ENCODE measurements at regions not wholly inside any gene's neighbourhood (a gene's known extent, or its start where the extent isn't known, plus 50 kb on each side); places are given as distances from the start of the nearest gene placed in this dataset.
A peak's percentile ranks its signal among the peaks of the same experiment; 100 is the strongest.
"Not testable (repeated sequence)": the region's sequence is repeated elsewhere in the genome, so short reads cannot be mapped to it uniquely, and the experiment has no call there.

DNA sequence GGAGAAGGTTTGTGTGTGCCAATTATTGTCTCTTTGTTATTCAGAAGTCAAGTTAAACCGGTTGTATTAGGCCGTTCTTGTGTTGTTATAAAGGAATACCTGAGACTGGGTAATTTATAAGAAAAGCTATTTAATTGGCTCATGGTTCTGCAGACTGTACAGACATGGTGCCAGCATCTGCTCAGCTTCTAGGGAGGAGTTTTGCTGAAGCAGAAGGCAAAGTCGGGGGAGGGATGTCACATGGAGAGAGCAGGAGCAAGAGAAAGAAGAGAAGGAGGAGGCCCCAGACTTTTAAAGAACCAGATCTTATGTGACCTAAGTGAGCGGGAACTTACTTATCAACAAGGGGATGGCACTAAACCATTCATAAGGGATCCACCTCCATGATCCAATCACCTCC lies 349.3 kb upstream of the PCDH18 start:
- no peaks in the 10 kb centered on the region for H3K4me1 ChIP-seq (ENCODE audit: control insufficient read depth in 2 of 3, insufficient read depth in 2 of 3, low read depth in 1 of 3, low read length in 3 of 3)
- intact Hi-C loops (cut with DNase I): no loop called here
- no peak overlapping the region for H3K4me3 ChIP-seq (ENCODE audit: low read length in 3 of 3)
- H3K27me3 ChIP-seq (ENCODE audit: control insufficient read depth, insufficient read depth, low read length): no peaks in the 10 kb centered on the region
- FAIRE-seq (no peak), DNase-seq (no peak)
- H3K9me3 ChIP-seq (ENCODE audit: control insufficient read depth in 2 of 3, insufficient read depth in 1 of 3, low read length in 3 of 3): no peaks in the 10 kb centered on the region
- no peaks in the 10 kb centered on the region for H3K36me3 ChIP-seq (ENCODE audit: control insufficient read depth in 2 of 3, insufficient read depth in 3 of 3, low read length in 3 of 3)
- TF ChIP-seq, protein P1, sequence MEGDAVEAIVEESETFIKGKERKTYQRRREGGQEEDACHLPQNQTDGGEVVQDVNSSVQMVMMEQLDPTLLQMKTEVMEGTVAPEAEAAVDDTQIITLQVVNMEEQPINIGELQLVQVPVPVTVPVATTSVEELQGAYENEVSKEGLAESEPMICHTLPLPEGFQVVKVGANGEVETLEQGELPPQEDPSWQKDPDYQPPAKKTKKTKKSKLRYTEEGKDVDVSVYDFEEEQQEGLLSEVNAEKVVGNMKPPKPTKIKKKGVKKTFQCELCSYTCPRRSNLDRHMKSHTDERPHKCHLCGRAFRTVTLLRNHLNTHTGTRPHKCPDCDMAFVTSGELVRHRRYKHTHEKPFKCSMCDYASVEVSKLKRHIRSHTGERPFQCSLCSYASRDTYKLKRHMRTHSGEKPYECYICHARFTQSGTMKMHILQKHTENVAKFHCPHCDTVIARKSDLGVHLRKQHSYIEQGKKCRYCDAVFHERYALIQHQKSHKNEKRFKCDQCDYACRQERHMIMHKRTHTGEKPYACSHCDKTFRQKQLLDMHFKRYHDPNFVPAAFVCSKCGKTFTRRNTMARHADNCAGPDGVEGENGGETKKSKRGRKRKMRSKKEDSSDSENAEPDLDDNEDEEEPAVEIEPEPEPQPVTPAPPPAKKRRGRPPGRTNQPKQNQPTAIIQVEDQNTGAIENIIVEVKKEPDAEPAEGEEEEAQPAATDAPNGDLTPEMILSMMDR (IDR thresholded peaks at IDR 0.05; ENCODE audit: borderline replicate concordance, extremely low read depth, insufficient read depth): no peak
- H3K27ac ChIP-seq (ENCODE audit: low read depth in 2 of 2, low read length in 2 of 2): no peak overlapping the region
- no peak overlapping the region for H3K9ac ChIP-seq (ENCODE audit: low read length in 3 of 3)

DNA sequence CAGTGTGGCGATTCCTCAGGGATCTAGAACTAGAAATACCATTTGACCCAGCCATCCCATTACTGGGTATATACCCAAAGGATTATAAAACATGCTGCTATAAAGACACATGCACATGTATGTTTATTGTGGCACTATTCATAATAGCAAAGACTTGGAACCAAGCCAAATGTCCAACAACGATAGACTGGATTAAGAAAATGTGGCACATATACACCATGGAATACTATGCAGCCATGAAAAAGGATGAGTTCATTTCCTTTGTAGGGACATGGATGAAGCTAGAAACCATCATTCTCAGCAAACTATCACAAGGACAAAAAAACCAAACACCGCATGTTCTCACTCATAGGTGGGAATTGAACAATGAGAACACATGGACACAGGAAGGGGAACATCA lies 335.8 kb upstream of the PCDH18 start:
- H3K27me3 ChIP-seq (ENCODE audit: control insufficient read depth, insufficient read depth, low read length); DNase-seq; intact Hi-C loops (cut with DNase I); H3K4me1 ChIP-seq (ENCODE audit: control insufficient read depth in 2 of 3, insufficient read depth in 2 of 3, low read depth in 1 of 3, low read length in 3 of 3); H3K36me3 ChIP-seq (ENCODE audit: control insufficient read depth in 2 of 3, insufficient read depth in 3 of 3, low read length in 3 of 3); H3K9ac ChIP-seq (ENCODE audit: low read length in 3 of 3); FAIRE-seq; H3K4me3 ChIP-seq (ENCODE audit: low read length in 3 of 3); H3K27ac ChIP-seq (ENCODE audit: low read depth in 2 of 2, low read length in 2 of 2); H3K9me3 ChIP-seq (ENCODE audit: control insufficient read depth in 2 of 3, insufficient read depth in 1 of 3, low read length in 3 of 3): not testable (repeated sequence)

DNA sequence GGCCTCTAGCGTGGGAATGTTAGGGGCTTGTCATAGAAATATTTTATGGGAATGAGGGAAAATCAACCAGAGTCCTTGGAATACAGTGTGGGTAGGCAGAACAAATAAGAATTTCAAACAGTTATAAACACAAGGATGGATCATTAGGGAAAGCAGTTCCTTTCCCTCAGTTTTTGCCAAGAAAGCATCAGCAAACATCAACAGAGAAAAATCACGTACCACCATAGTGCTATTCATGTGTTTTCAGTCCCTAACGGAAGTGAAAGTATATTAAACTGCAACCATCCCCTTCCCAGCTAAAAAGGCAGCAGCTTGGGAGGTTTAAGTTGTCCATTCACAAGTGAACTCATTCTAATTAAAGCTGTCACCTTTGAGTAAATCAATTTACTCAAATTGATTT lies 334.4 kb upstream of the PCDH18 start:
- intact Hi-C loops (cut with DNase I): no loop called here
- FAIRE-seq (no peak), DNase-seq (peak in 1 of 5 donors; percentile 21)
- H3K27me3 ChIP-seq (ENCODE audit: control insufficient read depth, insufficient read depth, low read length): no peaks in the 10 kb centered on the region
- TF ChIP-seq, protein P1 (IDR thresholded peaks at IDR 0.05; ENCODE audit: borderline replicate concordance, extremely low read depth, insufficient read depth): no peak
- H3K9ac ChIP-seq (ENCODE audit: low read length in 3 of 3): no peak overlapping the region
- H3K4me1 ChIP-seq (ENCODE audit: control insufficient read depth in 2 of 3, insufficient read depth in 2 of 3, low read depth in 1 of 3, low read length in 3 of 3): no peaks in the 10 kb centered on the region
- no peak overlapping the region for H3K27ac ChIP-seq (ENCODE audit: low read depth in 2 of 2, low read length in 2 of 2)
- H3K36me3 ChIP-seq (ENCODE audit: control insufficient read depth in 2 of 3, insufficient read depth in 3 of 3, low read length in 3 of 3): no peaks in the 10 kb centered on the region
- no peaks in the 10 kb centered on the region for H3K9me3 ChIP-seq (ENCODE audit: control insufficient read depth in 2 of 3, insufficient read depth in 1 of 3, low read length in 3 of 3)
- H3K4me3 ChIP-seq (ENCODE audit: low read length in 3 of 3): no peak overlapping the region

DNA sequence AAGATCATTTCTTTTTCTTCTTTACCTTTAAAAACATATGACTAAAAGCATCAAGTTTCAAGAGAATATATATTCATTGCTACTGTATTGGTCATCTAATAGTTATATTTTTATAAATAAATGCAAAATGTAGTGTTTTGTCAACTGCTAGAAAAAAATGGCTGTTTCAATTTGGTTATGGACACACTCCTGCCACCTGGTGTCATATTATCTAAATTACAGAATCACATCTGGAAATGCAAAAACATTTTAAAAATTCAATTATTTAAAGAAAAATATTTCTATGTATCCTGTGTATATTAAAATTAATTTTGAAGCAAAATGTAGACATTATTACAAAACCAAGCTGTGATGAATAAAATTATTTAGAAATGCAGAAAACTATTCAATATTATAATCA lies 329.4 kb upstream of the PCDH18 start:
- H3K4me3 ChIP-seq (ENCODE audit: low read length in 3 of 3): no peak overlapping the region
- no peaks in the 10 kb centered on the region for H3K4me1 ChIP-seq (ENCODE audit: control insufficient read depth in 2 of 3, insufficient read depth in 2 of 3, low read depth in 1 of 3, low read length in 3 of 3)
- H3K36me3 ChIP-seq (ENCODE audit: control insufficient read depth in 2 of 3, insufficient read depth in 3 of 3, low read length in 3 of 3): no peaks in the 10 kb centered on the region
- no peak overlapping the region for H3K9ac ChIP-seq (ENCODE audit: low read length in 3 of 3)
- no peak overlapping the region for H3K27ac ChIP-seq (ENCODE audit: low read depth in 2 of 2, low read length in 2 of 2)
- H3K27me3 ChIP-seq (ENCODE audit: control insufficient read depth, insufficient read depth, low read length): no peaks in the 10 kb centered on the region
- TF ChIP-seq, protein P1 (IDR thresholded peaks at IDR 0.05; ENCODE audit: borderline replicate concordance, extremely low read depth, insufficient read depth): peak; percentile 30
- H3K9me3 ChIP-seq (ENCODE audit: control insufficient read depth in 2 of 3, insufficient read depth in 1 of 3, low read length in 3 of 3): no peaks in the 10 kb centered on the region
- intact Hi-C loops (cut with DNase I): no loop called here
- FAIRE-seq (peak; percentile 98), DNase-seq (peak in 1 of 5 donors; percentile 29)

Data from kidney (tissue), 13 donors.